Loucy (cell line): ENCODE measurements at regions not wholly inside any gene's neighbourhood (a gene's known extent, or its start where the extent isn't known, plus 50 kb on each side); places are given as distances from the start of the nearest gene placed in this dataset.

ENCODE experiments used
- H2AFZ ChIP-seq: fragments of 200-600 bp; sonication (generic); 2 replicates; pipeline ENCODE4 v1.6.0; 2016; ENCODE audit warnings: antibody characterized with exemption, mild to moderate bottlenecking, low read length, moderate library complexity
- H3F3A ChIP-seq: fragments of 200-600 bp; 2 replicates; pipeline ENCODE4 v1.6.0; 2016; ENCODE audit warnings: antibody characterized with exemption, low read depth, mild to moderate bottlenecking
- H3K27me3 ChIP-seq: fragments of 200-600 bp; sonication (generic); 2 replicates; pipeline ENCODE4 v1.6.1; 2014; ENCODE audit warnings: low read length, mild to moderate bottlenecking; ENCODE audit not compliant: insufficient read depth, poor library complexity, severe bottlenecking
- H3K36me3 ChIP-seq: fragments of 200-600 bp; sonication (generic); 2 replicates; pipeline ENCODE4 v1.6.1; 2016; ENCODE audit warnings: low read length; ENCODE audit not compliant: insufficient read depth
- H3K4me1 ChIP-seq: fragments of 200-600 bp; sonication (generic); 2 replicates; pipeline ENCODE4 v1.5.1; 2014; ENCODE audit warnings: low read length, mild to moderate bottlenecking; ENCODE audit not compliant: insufficient read depth, poor library complexity, severe bottlenecking
- H3K4me2 ChIP-seq: fragments of 200-600 bp; sonication (generic); 2 replicates; pipeline ENCODE4 v1.6.0; 2014; ENCODE audit warnings: antibody characterized with exemption, low read length, low read depth, mild to moderate bottlenecking; ENCODE audit not compliant: poor library complexity, severe bottlenecking
- H3K4me3 ChIP-seq: fragments of 200-600 bp; sonication (generic); 2 replicates; pipeline ENCODE4 v1.5.1; 2014; ENCODE audit warnings: low read length, mild to moderate bottlenecking, mixed read lengths; ENCODE audit not compliant: poor library complexity, severe bottlenecking
- H3K79me2 ChIP-seq: fragments of 200-600 bp; sonication (generic); 2 replicates; pipeline ENCODE4 v1.6.1; 2014; ENCODE audit warnings: low read length; ENCODE audit not compliant: insufficient read depth
- H3K9ac ChIP-seq: fragments of 200-600 bp; sonication (generic); 2 replicates; pipeline ENCODE4 v1.6.0; 2014; ENCODE audit warnings: mild to moderate bottlenecking, low read depth, low read length, moderate library complexity; ENCODE audit not compliant: poor library complexity, severe bottlenecking
- H3K9me2 ChIP-seq: fragments of 200-600 bp; sonication (generic); replicated peaks from 2 replicates; pipeline ENCODE4 v1.6.1; 2016; ENCODE audit warnings: low read depth, low read length, mixed read lengths
- H3K9me3 ChIP-seq: fragments of 200-600 bp; sonication (generic); 2 replicates; pipeline ENCODE4 v1.6.1; 2014; ENCODE audit warnings: mild to moderate bottlenecking, antibody characterized with exemption, low read length, low read depth; ENCODE audit not compliant: insufficient read depth
- H4K20me1 ChIP-seq: fragments of 200-600 bp; sonication (generic); 2 replicates; pipeline ENCODE4 v1.6.0; 2014; ENCODE audit warnings: antibody characterized with exemption, low read length, mild to moderate bottlenecking; ENCODE audit not compliant: insufficient read depth, poor library complexity, severe bottlenecking
- EZH2phosphoT487 ChIP-seq: fragments of 200-600 bp; IDR thresholded peaks from 2 replicates; pipeline ENCODE4 v1.6.1; 2018; ENCODE audit warnings: antibody characterized with exemption, mild to moderate bottlenecking, moderate library complexity, borderline replicate concordance
- TF ChIP-seq, protein P1 (sequence below): fragments of 200-600 bp; sonication (generic); conservative IDR thresholded peaks from 2 replicates; pipeline ENCODE4 v1.5.1; 2014; ENCODE audit warnings: mild to moderate bottlenecking, antibody characterized with exemption, low read length

DNA sequence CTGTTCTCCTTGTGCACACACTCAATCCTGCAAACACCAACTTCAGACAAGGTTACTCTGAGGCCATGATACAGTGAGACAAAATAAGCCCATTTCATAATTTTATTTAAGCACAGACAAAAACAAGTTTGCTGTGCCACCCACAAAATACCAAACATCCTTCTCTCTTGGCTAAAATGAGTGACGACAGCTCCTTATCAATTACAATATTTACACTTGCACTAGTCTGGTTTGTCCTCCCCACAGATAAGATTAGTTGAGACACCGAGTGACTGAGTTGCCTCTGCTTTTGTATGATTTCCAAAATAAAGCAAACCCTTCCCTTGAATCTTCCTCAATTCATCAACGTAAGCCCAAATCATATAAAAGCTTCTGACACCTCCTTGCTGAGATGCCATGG is 233.5 kb upstream of the ATP10A start:
- Histone ChIP-seq H3K9me3 (peaks cover 3% of the 10 kb centered on the region; the same call in 1 of the 2 replicates), H3K36me3 (no peaks in the 10 kb centered on the region), H3F3A (no peaks in the 10 kb centered on the region), H2AFZ (no peak overlapping the region), H3K27me3 (no peaks in the 10 kb centered on the region), H3K4me3 (no peak overlapping the region), H3K4me1 (no peaks in the 10 kb centered on the region), H3K79me2 (no peaks in the 10 kb centered on the region), H3K9ac (no peak overlapping the region), H4K20me1 (no peaks in the 10 kb centered on the region), H3K9me2 (no peaks in the 10 kb centered on the region), H3K4me2 (no peak overlapping the region)
- TF ChIP-seq, protein P1, sequence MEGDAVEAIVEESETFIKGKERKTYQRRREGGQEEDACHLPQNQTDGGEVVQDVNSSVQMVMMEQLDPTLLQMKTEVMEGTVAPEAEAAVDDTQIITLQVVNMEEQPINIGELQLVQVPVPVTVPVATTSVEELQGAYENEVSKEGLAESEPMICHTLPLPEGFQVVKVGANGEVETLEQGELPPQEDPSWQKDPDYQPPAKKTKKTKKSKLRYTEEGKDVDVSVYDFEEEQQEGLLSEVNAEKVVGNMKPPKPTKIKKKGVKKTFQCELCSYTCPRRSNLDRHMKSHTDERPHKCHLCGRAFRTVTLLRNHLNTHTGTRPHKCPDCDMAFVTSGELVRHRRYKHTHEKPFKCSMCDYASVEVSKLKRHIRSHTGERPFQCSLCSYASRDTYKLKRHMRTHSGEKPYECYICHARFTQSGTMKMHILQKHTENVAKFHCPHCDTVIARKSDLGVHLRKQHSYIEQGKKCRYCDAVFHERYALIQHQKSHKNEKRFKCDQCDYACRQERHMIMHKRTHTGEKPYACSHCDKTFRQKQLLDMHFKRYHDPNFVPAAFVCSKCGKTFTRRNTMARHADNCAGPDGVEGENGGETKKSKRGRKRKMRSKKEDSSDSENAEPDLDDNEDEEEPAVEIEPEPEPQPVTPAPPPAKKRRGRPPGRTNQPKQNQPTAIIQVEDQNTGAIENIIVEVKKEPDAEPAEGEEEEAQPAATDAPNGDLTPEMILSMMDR: no peak
- no peak for TF ChIP-seq EZH2phosphoT487

DNA sequence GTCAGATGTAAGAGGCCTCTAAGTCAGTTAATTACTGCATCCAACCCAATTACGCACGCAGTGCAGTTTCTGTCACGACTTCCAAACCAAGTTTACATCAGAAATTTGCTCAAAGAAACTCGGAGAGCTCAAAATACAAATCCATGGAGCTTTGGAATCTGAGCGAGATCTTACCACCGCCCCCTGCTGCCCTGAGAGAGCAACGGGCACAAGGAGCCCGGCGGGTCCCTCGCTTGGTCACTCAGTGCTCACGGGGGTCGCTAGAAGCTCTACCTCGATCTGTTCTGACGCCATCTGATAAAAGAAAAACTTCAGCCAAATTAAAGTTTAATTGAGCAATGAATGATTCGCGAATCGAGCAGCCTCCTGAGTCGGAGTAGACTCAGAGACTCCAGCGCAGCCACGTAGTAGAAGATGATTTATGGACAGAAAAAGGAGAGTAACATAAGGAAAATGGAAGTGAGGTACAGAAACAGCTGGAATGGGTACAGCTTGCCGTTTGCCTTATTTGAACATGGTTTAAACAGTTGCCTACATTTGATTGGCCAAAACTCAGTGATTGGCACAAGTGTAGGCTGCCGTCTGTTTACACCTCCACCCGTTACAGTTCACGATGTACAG is 232.7 kb upstream of the ATP10A start:
- H4K20me1 ChIP-seq: no peaks in the 10 kb centered on the region
- no peaks in the 10 kb centered on the region for H3F3A ChIP-seq
- no peaks in the 10 kb centered on the region for H3K4me1 ChIP-seq
- no peaks in the 10 kb centered on the region for H3K9me2 ChIP-seq
- H3K4me3 ChIP-seq: no peak overlapping the region
- TF ChIP-seq EZH2phosphoT487: no peak
- TF ChIP-seq, protein P1: no peak
- no peaks in the 10 kb centered on the region for H3K36me3 ChIP-seq
- no peak overlapping the region for H3K9ac ChIP-seq
- no peaks in the 10 kb centered on the region for H3K79me2 ChIP-seq
- peaks cover 3% of the 10 kb centered on the region; the same call in 1 of the 2 replicates for H3K9me3 ChIP-seq
- H3K4me2 ChIP-seq: no peak overlapping the region
- H3K27me3 ChIP-seq: no peaks in the 10 kb centered on the region
- H2AFZ ChIP-seq: no peak overlapping the region

DNA sequence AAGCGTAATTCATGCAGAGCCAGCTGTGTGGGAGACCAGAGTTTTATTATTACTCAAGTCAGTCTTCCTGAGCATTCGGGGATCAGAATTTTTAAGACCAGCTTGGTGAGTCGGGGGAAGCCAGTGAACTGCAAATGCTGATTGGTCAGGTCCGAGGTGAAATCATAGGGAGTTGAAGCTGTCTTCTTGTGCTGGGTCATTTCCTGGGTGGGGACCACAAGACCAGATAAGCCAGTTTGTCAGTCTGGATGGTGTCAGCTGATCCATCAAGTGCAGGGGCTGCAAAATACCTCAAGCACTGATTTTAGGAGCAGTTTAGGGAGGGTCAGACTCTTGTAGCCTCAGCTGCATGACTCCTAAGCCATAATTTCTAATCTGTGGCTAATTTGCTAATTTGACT is 228.1 kb upstream of the ATP10A start:
- Histone ChIP-seq H4K20me1 (no peaks in the 10 kb centered on the region), H3K4me3 (no peak overlapping the region), H2AFZ (no peak overlapping the region), H3K4me1 (no peaks in the 10 kb centered on the region), H3K9me3 (peaks cover 3% of the 10 kb centered on the region; the same call in 1 of the 2 replicates), H3K79me2 (no peaks in the 10 kb centered on the region), H3F3A (no peaks in the 10 kb centered on the region), H3K36me3 (no peaks in the 10 kb centered on the region), H3K9ac (no peak overlapping the region), H3K4me2 (no peak overlapping the region), H3K9me2 (no peaks in the 10 kb centered on the region), H3K27me3 (no peaks in the 10 kb centered on the region)
- no peak for TF ChIP-seq EZH2phosphoT487
- TF ChIP-seq, protein P1: no peak
